ENCODE measurements at regions not wholly inside any gene's neighbourhood (a gene's known extent, or its start where the extent isn't known, plus 50 kb on each side); places are given as distances from the start of the nearest gene placed in this dataset.

GRCh38 chr2:6791682-6792081 is 74.0 kb downstream of the CMPK2 start:
- ATAC-seq (ENCODE audit: low read depth): no peak
- Histone ChIP-seq H3K27me3 (replicated peaks in 1 of 4; ENCODE audit: control extremely low read depth in 1 of 4, control insufficient read depth in 3 of 4, insufficient read depth in 4 of 4, low read length in 3 of 4) (no peaks in the 10 kb centered on the region), H2AFZ (ENCODE audit: insufficient read depth, low read depth, low read length, poor library complexity, severe bottlenecking) (no peak overlapping the region), H3K9ac (ENCODE audit: low read length) (no peak overlapping the region), H3K9me3 (ENCODE audit: control extremely low read depth in 1 of 3, control insufficient read depth in 2 of 3, insufficient read depth in 1 of 3, low read length in 2 of 3) (no peaks in the 10 kb centered on the region), H3K4me1 (ENCODE audit: control insufficient read depth in 2 of 2, insufficient read depth in 2 of 2, low read length in 2 of 2) (no peaks in the 10 kb centered on the region), H3K79me2 (ENCODE audit: control insufficient read depth, insufficient read depth, low read length) (no peaks in the 10 kb centered on the region), H4K20me1 (ENCODE audit: control insufficient read depth, insufficient read depth, low read length, poor library complexity, severe bottlenecking) (no peaks in the 10 kb centered on the region), H3K4me2 (replicated peaks; ENCODE audit: low read depth, low read length, poor library complexity, severe bottlenecking) (no peak overlapping the region), H3K36me3 (replicated peaks in 1 of 2; ENCODE audit: control extremely low read depth in 1 of 2, control insufficient read depth in 1 of 2, extremely low read depth in 1 of 2, insufficient read depth in 2 of 2, low read length in 1 of 2) (no peaks in the 10 kb centered on the region), H3K4me3 (ENCODE audit: control extremely low read depth in 1 of 5, extremely low read depth in 1 of 5, insufficient read depth in 1 of 5, low read depth in 2 of 5, low read length in 4 of 5) (no peak overlapping the region), H3K27ac (ENCODE audit: low read length in 2 of 2) (no peak overlapping the region)
- POLR2A ChIA-PET: no interaction called here
- TF ChIP-seq EZH2 (IDR thresholded peaks at IDR 0.05; ENCODE audit: borderline replicate concordance, insufficient read depth, low read depth, low read length, poor library complexity, severe bottlenecking) (no peak), CTCF (IDR thresholded peaks at IDR 0.05) (no peak)
- Mint-ChIP-seq H3K9me3 (ENCODE audit: insufficient read depth) (no peaks in the 10 kb centered on the region), H3K27ac (no peak overlapping the region), H3K27me3 (peaks cover 6% of the 10 kb centered on the region), H3K4me3 (no peak overlapping the region), H3K4me1 (no peaks in the 10 kb centered on the region)
- CTCF ChIA-PET: no interaction called here
- no peak for DNase-seq
- WGBS (ENCODE audit: insufficient coverage): 85% methylated on average over 4 of the region's 4 CpGs
- intact Hi-C loops (cut with micrococcal nuclease): no loop called here

DNA sequence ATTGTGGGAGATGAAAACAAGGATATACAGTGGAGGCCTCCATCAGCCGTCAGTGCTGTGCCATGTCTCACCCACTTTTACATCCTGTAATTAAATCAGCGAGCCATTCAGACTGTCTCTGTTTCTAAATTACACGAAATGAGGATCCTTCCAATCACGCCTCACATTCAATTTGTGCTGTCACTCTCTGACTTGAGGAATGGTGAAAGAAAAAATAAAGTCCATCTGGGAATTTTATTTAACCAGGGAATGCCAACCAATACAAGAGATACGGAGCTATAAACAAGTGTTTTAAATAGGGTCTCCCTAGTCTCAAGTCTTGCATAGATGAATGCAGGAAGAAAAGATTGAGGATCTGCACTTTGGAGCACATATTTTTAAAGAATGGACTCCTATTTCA is 72.8 kb downstream of the CMPK2 start:
- Histone ChIP-seq H2AFZ (ENCODE audit: insufficient read depth, low read depth, low read length, poor library complexity, severe bottlenecking) (no peak overlapping the region), H3K36me3 (replicated peaks in 1 of 2; ENCODE audit: control extremely low read depth in 1 of 2, control insufficient read depth in 1 of 2, extremely low read depth in 1 of 2, insufficient read depth in 2 of 2, low read length in 1 of 2) (no peaks in the 10 kb centered on the region), H3K9me3 (ENCODE audit: control extremely low read depth in 1 of 3, control insufficient read depth in 2 of 3, insufficient read depth in 1 of 3, low read length in 2 of 3) (no peaks in the 10 kb centered on the region), H4K20me1 (ENCODE audit: control insufficient read depth, insufficient read depth, low read length, poor library complexity, severe bottlenecking) (no peaks in the 10 kb centered on the region), H3K27ac (ENCODE audit: low read length in 2 of 2) (no peak overlapping the region), H3K9ac (ENCODE audit: low read length) (no peak overlapping the region), H3K27me3 (replicated peaks in 1 of 4; ENCODE audit: control extremely low read depth in 1 of 4, control insufficient read depth in 3 of 4, insufficient read depth in 4 of 4, low read length in 3 of 4) (no peaks in the 10 kb centered on the region), H3K4me3 (ENCODE audit: control extremely low read depth in 1 of 5, extremely low read depth in 1 of 5, insufficient read depth in 1 of 5, low read depth in 2 of 5, low read length in 4 of 5) (no peak overlapping the region), H3K4me1 (ENCODE audit: control insufficient read depth in 2 of 2, insufficient read depth in 2 of 2, low read length in 2 of 2) (no peaks in the 10 kb centered on the region), H3K4me2 (replicated peaks; ENCODE audit: low read depth, low read length, poor library complexity, severe bottlenecking) (no peak overlapping the region), H3K79me2 (ENCODE audit: control insufficient read depth, insufficient read depth, low read length) (no peaks in the 10 kb centered on the region)
- TF ChIP-seq EZH2 (IDR thresholded peaks at IDR 0.05; ENCODE audit: borderline replicate concordance, insufficient read depth, low read depth, low read length, poor library complexity, severe bottlenecking): no peak
- TF ChIP-seq CTCF (IDR thresholded peaks at IDR 0.05): no peak
- Mint-ChIP-seq H3K4me3 (no peak overlapping the region), H3K27me3 (peaks cover 6% of the 10 kb centered on the region), H3K27ac (no peak overlapping the region), H3K9me3 (ENCODE audit: insufficient read depth) (no peaks in the 10 kb centered on the region), H3K4me1 (no peaks in the 10 kb centered on the region)
- DNase-seq: no peak
- WGBS (ENCODE audit: insufficient coverage): no CpG with 5 or more reads among the region's 5 CpGs
- intact Hi-C loops (cut with micrococcal nuclease): no loop called here
- CTCF ChIA-PET: no interaction called here
- POLR2A ChIA-PET: no interaction called here
- ATAC-seq (ENCODE audit: low read depth): no peak

All from B cell (primary cell).